Caco-2 (cell line): ENCODE measurements at regions not wholly inside any gene's neighbourhood (a gene's known extent, or its start where the extent isn't known, plus 50 kb on each side); places are given as distances from the start of the nearest gene placed in this dataset.
"Not testable (repeated sequence)": the region's sequence is repeated elsewhere in the genome, so short reads cannot be mapped to it uniquely, and the experiment has no call there.

Source experiments
- BruUV-seq: library from RNA; stranded (reverse); fragments of 400-500 nt; replicated peaks from 2 replicates; lab custom pipeline; 2021; lab: Mats Ljungman, UMichigan
- CTCF ChIA-PET: fragments of 300-600 bp; sonication (Branson Sonifier 250); formaldehyde crosslinking; loops from one replicate; lab custom pipeline; 2022; ENCODE audit warnings: antibody characterized with exemption; lab: Charles Lee
- POLR2A ChIA-PET: fragments of 300-600 bp; sonication (Branson Sonifier 250); formaldehyde crosslinking; loops from one replicate; lab custom pipeline; 2022; ENCODE audit warnings: antibody characterized with exemption; lab: Charles Lee
- DNase-seq, 2 experiments: peaks; one replicate each; pipeline versions ENCODE4 v3.0.0 to v3.0.0-alpha.2; 2020 to 2022
- H3K27me3 ChIP-seq: replicated peaks from 2 replicates; pipeline ENCODE4 v1.6.0; 2011; ENCODE audit warnings: low read length; ENCODE audit not compliant: control insufficient read depth, insufficient read depth
- H3K36me3 ChIP-seq: 2 replicates; pipeline ENCODE4 v1.5.1; 2011; ENCODE audit warnings: low read length; ENCODE audit not compliant: control insufficient read depth, insufficient read depth
- H3K4me1 ChIP-seq: fragments of 250-450 bp; sonication (Bioruptor Pico); 2 replicates; pipeline ENCODE4 v1.5.1; 2020; ENCODE audit warnings: mild to moderate bottlenecking
- H3K4me3 ChIP-seq: 2 replicates; pipeline ENCODE4 v1.5.1; 2011; ENCODE audit warnings: low read depth, mild to moderate bottlenecking, control low read depth, low read length
- H3K9me3 ChIP-seq: fragments of 250-450 bp; sonication (Bioruptor Pico); 2 replicates; pipeline ENCODE4 v1.5.1; 2020; ENCODE audit warnings: mild to moderate bottlenecking, moderate library complexity
- H3K27ac Mint-ChIP-seq: one replicate; pipeline ENCODE4 v1.8.0; 2022; ENCODE audit warnings: mixed read lengths; ENCODE audit not compliant: unreplicated experiment
- H3K27me3 Mint-ChIP-seq: one replicate; pipeline ENCODE4 v1.8.0; 2022; ENCODE audit warnings: mixed read lengths; ENCODE audit not compliant: insufficient read depth, unreplicated experiment
- H3K36me3 Mint-ChIP-seq: one replicate; pipeline ENCODE4 v1.8.0; 2022; ENCODE audit warnings: mild to moderate bottlenecking, mixed read lengths; ENCODE audit not compliant: insufficient read depth, unreplicated experiment
- H3K4me1 Mint-ChIP-seq: one replicate; pipeline ENCODE4 v1.8.0; 2022; ENCODE audit warnings: low read depth, mixed read lengths; ENCODE audit not compliant: unreplicated experiment
- H3K4me3 Mint-ChIP-seq: one replicate; pipeline ENCODE4 v1.8.0; 2022; ENCODE audit warnings: mild to moderate bottlenecking, moderate library complexity, mixed read lengths; ENCODE audit not compliant: unreplicated experiment
- H3K9me3 Mint-ChIP-seq: one replicate; pipeline ENCODE4 v1.8.0; 2022; ENCODE audit warnings: mixed read lengths; ENCODE audit not compliant: unreplicated experiment
- intact Hi-C: fragments of 100-400 bp; cut with micrococcal nuclease; formaldehyde crosslinking; loops from one replicate; pipeline ENCODE4 v1.10.0; 2022; ENCODE audit not compliant: unreplicated experiment
- TF ChIP-seq, protein P1 (sequence below), 2 experiments: fragments of 200-600 bp in 1 of 2; IDR thresholded peaks; 1 replicate in 1 of 2; 2 replicates in 1 of 2; pipeline versions ENCODE4 v1.5.1 to v1.8.0; 2011 to 2022; ENCODE audit warnings: antibody characterized with exemption in 1 of 2, control low read depth in 1 of 2, inconsistent platforms in 1 of 2, low read depth in 1 of 2, low read length in 1 of 2, mild to moderate bottlenecking in 1 of 2, moderate library complexity in 1 of 2; ENCODE audit not compliant: insufficient read depth in 1 of 2, severe bottlenecking in 1 of 2, unreplicated experiment in 1 of 2

DNA sequence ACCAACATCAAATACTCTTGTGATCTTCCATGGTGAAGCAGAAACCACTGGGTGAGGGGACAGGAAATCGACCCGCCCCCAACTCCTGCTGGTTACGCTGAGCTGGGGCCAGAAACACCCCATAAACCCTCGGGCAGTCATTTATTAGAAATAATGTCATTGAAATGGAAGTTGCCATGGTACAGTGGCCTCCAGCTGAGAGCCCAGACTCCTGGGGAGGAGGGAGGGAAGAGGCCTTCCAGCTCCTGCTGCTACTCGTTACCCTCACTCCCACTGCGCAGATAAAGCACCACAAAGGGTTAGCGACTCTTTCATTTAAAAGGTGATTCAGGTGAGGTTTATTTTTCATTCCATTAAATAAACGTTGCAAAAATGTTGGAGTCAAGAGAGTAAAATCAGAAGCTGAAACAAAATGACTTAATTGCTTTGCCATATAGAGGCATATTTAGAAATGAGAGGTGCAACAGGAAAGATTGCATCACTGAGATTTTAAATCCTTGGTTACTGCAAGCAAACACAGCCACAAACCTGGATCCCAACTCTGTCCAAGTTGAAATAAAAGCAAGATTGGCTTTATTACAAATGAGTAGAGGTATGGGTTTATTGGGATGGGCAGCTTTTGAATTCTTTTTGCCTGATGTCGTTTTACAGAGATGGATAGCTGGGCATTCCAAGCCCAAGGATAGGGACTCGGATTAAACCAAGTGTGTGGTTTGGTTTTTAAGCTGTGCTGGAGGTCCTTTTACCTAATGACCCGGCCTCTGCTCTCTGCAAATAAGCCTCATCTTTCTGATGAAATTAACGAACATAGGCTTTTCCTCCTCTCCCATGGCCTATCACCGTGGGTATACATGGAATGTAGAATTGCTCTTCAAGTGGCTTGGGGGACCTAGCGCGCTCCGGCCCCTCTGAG, 92.0 kb downstream of the LYZL1 start:
- H3K4me3 ChIP-seq, intact Hi-C loops, H3K36me3 ChIP-seq, DNase-seq, H3K4me1 Mint-ChIP-seq, POLR2A ChIA-PET, H3K27ac Mint-ChIP-seq, H3K9me3 ChIP-seq, H3K27me3 ChIP-seq, H3K4me3 Mint-ChIP-seq, H3K9me3 Mint-ChIP-seq, H3K27me3 Mint-ChIP-seq, H3K36me3 Mint-ChIP-seq, H3K4me1 ChIP-seq, BruUV-seq: not testable (repeated sequence)
- CTCF ChIA-PET = interaction anchor here (1.1 kb wide), 1 partner anchor 76 kb away, joined by 4 read pairs; no protein-coding TSS in a partner anchor

DNA sequence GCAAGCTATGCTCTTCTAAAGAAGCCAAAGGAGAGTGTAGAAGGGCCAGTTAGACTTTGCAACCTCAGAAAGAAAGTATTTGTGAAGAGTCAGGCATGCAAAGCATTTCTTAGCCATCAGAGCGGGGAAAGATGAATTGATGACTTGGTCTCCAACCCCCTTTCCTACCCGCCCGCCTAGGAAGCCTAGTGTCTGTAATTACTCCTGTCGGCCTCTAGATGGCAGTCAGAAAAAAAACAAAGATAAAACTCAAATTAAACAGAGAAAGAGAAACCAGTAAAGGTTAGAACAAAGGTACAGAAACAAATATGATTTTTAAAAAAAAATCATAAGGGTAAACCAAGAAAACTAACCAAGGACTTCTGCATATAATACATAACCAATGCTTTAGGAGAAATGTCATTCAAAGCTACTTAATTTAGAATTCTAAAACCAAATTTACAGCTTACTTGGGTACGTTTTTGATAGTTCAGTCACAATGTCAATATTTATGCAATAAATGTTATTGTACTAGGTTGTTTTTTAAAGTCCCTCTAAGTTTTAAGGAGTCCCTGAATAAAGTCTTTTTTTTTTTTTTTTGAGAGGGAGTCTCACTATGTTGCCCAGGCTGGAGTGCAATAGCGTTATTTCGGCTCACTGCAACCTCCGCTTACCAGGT, 97.6 kb downstream of the LYZL1 start:
- no peak overlapping the region for H3K4me3 Mint-ChIP-seq
- Histone ChIP-seq H3K9me3 (no peaks in the 10 kb centered on the region), H3K4me3 (no peak overlapping the region), H3K4me1 (0 out of 2 replicates have a peak, but pooled peaks cover 3% of the 10 kb centered on the region), H3K27me3 (no peaks in the 10 kb centered on the region), H3K36me3 (no peaks in the 10 kb centered on the region)
- intact Hi-C loops = loop anchor here (1.0 kb wide), 1 partner anchor 63 kb away; no protein-coding TSS in a partner anchor
- no TSS peak for BruUV-seq
- TF ChIP-seq, protein P1, sequence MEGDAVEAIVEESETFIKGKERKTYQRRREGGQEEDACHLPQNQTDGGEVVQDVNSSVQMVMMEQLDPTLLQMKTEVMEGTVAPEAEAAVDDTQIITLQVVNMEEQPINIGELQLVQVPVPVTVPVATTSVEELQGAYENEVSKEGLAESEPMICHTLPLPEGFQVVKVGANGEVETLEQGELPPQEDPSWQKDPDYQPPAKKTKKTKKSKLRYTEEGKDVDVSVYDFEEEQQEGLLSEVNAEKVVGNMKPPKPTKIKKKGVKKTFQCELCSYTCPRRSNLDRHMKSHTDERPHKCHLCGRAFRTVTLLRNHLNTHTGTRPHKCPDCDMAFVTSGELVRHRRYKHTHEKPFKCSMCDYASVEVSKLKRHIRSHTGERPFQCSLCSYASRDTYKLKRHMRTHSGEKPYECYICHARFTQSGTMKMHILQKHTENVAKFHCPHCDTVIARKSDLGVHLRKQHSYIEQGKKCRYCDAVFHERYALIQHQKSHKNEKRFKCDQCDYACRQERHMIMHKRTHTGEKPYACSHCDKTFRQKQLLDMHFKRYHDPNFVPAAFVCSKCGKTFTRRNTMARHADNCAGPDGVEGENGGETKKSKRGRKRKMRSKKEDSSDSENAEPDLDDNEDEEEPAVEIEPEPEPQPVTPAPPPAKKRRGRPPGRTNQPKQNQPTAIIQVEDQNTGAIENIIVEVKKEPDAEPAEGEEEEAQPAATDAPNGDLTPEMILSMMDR (IDR thresholded peaks at IDR 0.05; ENCODE audit: insufficient read depth in 1 of 2, low read depth in 1 of 2, low read length in 1 of 2, severe bottlenecking in 1 of 2, unreplicated experiment in 1 of 2) = peak; percentile 83 to 86
- ChIA-PET CTCF (interaction anchor here (0.6 to 0.9 kb wide), 5 partner anchors 16 to 712 kb away, joined by 3 to 4 read pairs (median 3); no protein-coding TSS in a partner anchor), POLR2A (interaction anchor here (1.0 kb wide), 1 partner anchor 23 kb away, joined by 3 read pairs; no protein-coding TSS in a partner anchor)
- peaks cover 7% of the 10 kb centered on the region for H3K4me1 Mint-ChIP-seq
- peak in 1 of 2 experiments; percentile 57 for DNase-seq
- peaks cover 10% of the 10 kb centered on the region for H3K9me3 Mint-ChIP-seq
- no peak overlapping the region for H3K27ac Mint-ChIP-seq
- no peaks in the 10 kb centered on the region for H3K27me3 Mint-ChIP-seq
- no peaks in the 10 kb centered on the region for H3K36me3 Mint-ChIP-seq

DNA sequence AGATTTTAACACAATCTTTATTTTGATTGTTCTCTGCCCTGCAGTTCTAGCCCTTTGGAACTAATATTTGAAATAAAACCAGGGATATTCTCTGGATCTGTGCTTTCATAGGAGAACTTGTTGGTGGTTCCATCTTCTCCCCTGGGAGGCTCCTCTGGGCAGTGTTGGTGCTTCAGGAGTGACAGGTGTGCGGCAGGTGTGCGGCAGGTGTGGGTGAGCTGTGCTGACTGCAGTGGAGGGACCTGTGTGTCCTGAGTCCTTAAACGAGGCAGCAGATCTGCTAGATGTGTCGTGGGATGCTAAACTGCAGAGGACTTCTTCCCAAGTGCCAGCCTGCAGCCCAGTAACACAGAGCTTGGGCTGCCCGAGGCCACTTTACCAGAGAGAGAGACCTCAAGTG, 98.4 kb downstream of the LYZL1 start:
- no peak overlapping the region for H3K27ac Mint-ChIP-seq
- Histone ChIP-seq H3K4me3 (no peak overlapping the region), H3K4me1 (0 out of 2 replicates have a peak, but pooled peaks cover 3% of the 10 kb centered on the region), H3K36me3 (no peaks in the 10 kb centered on the region), H3K27me3 (no peaks in the 10 kb centered on the region), H3K9me3 (no peaks in the 10 kb centered on the region)
- TF ChIP-seq, protein P1 (IDR thresholded peaks at IDR 0.05; ENCODE audit: insufficient read depth in 1 of 2, low read depth in 1 of 2, low read length in 1 of 2, severe bottlenecking in 1 of 2, unreplicated experiment in 1 of 2) = no peak
- intact Hi-C loops = no loop called here
- no TSS peak for BruUV-seq
- H3K27me3 Mint-ChIP-seq = no peaks in the 10 kb centered on the region
- ChIA-PET POLR2A (no interaction called here), CTCF (interaction anchor here (0.9 kb wide), 1 partner anchor 22 kb away, joined by 3 read pairs; no protein-coding TSS in a partner anchor)
- H3K36me3 Mint-ChIP-seq = no peaks in the 10 kb centered on the region
- no peak overlapping the region for H3K4me3 Mint-ChIP-seq
- H3K9me3 Mint-ChIP-seq = peaks cover 10% of the 10 kb centered on the region
- DNase-seq = no peak
- peaks cover 7% of the 10 kb centered on the region for H3K4me1 Mint-ChIP-seq

DNA sequence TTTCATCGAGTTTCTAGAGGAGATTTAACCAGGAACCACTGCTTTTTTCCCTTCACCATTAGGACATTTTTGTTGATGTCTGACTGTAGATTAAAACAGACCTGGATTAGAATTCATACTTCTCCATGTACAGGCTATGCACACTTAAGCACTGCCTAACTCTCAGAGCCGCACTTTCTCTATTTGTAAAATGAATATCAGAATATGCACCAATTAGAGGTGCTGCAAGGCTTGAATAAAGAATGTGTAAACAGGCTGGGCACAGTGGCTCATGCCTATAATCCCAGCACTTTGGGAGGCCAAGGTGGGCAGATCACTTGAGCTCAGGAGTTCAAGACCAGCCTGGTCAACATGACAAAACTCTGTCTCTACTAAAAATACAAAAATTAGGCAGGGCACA, 99.2 kb downstream of the LYZL1 start:
- H3K27me3 ChIP-seq, intact Hi-C loops, H3K36me3 Mint-ChIP-seq, BruUV-seq, DNase-seq, H3K4me1 Mint-ChIP-seq, H3K9me3 Mint-ChIP-seq, H3K27me3 Mint-ChIP-seq, H3K27ac Mint-ChIP-seq, POLR2A ChIA-PET, H3K36me3 ChIP-seq, H3K9me3 ChIP-seq, H3K4me1 ChIP-seq, H3K4me3 Mint-ChIP-seq, H3K4me3 ChIP-seq: not testable (repeated sequence)
- CTCF ChIA-PET = interaction anchor here (0.9 kb wide), 1 partner anchor 21 kb away, joined by 3 read pairs; no protein-coding TSS in a partner anchor
